ENCODE measurements at regions not wholly inside any gene's neighbourhood (a gene's known extent, or its start where the extent isn't known, plus 50 kb on each side); places are given as distances from the start of the nearest gene placed in this dataset.

- H3K4me3 ChIP-seq (ENCODE audit: low read depth, low read length) = no peak overlapping the region
- no peak for DNase-seq (ENCODE audit: low read depth)
- TF ChIP-seq CTCF (IDR thresholded peaks at IDR 0.05; ENCODE audit: low read depth, low read length, missing control alignments) = no peak
Observed at GRCh38 chr9:19521205-19521604, 112.4 kb downstream of the ACER2 start.

- DNase-seq (ENCODE audit: low read depth) = no peak
- peak; percentile 66 for TF ChIP-seq CTCF (IDR thresholded peaks at IDR 0.05; ENCODE audit: low read depth, low read length, missing control alignments)
Observed at GRCh38 chr9:19517202-19517942, 108.6 kb downstream of the ACER2 start.

GRCh38 chr9:19516348-19516747 is 107.5 kb downstream of the ACER2 start:
- DNase-seq (ENCODE audit: low read depth) = no peak
- no peak overlapping the region for H3K4me3 ChIP-seq (ENCODE audit: low read depth, low read length)
- no peak for TF ChIP-seq CTCF (IDR thresholded peaks at IDR 0.05; ENCODE audit: low read depth, low read length, missing control alignments)

More at GRCh38 chr9:19517202-19517942, 108.6 kb downstream of the ACER2 start:
- no peak overlapping the region for H3K4me3 ChIP-seq (ENCODE audit: low read depth, low read length)

- H3K4me3 ChIP-seq (ENCODE audit: low read depth, low read length) = no peak overlapping the region
- no peak for DNase-seq (ENCODE audit: low read depth)
- TF ChIP-seq CTCF (IDR thresholded peaks at IDR 0.05; ENCODE audit: low read depth, low read length, missing control alignments) = no peak
Observed at GRCh38 chr9:19513671-19514275, 105.0 kb downstream of the ACER2 start.

- no peak overlapping the region for H3K4me3 ChIP-seq (ENCODE audit: low read depth, low read length)
- no peak for DNase-seq (ENCODE audit: low read depth)
- TF ChIP-seq CTCF (IDR thresholded peaks at IDR 0.05; ENCODE audit: low read depth, low read length, missing control alignments) = no peak
Observed at GRCh38 chr9:19512103-19512832, 103.5 kb downstream of the ACER2 start.

- no peak overlapping the region for H3K4me3 ChIP-seq (ENCODE audit: low read depth, low read length)
- DNase-seq (ENCODE audit: low read depth) = no peak
- no peak for TF ChIP-seq CTCF (IDR thresholded peaks at IDR 0.05; ENCODE audit: low read depth, low read length, missing control alignments)
Observed at GRCh38 chr9:19511694-19512093, 102.9 kb downstream of the ACER2 start.
